SK-N-DZ (cell line): ENCODE measurements at regions not wholly inside any gene's neighbourhood (a gene's known extent, or its start where the extent isn't known, plus 50 kb on each side); places are given as distances from the start of the nearest gene placed in this dataset.

ENCODE experiments used
- DNase-seq: peaks from one replicate; pipeline ENCODE4 v3.0.0-alpha.2; 2015; ENCODE audit warnings: low spot score

DNA sequence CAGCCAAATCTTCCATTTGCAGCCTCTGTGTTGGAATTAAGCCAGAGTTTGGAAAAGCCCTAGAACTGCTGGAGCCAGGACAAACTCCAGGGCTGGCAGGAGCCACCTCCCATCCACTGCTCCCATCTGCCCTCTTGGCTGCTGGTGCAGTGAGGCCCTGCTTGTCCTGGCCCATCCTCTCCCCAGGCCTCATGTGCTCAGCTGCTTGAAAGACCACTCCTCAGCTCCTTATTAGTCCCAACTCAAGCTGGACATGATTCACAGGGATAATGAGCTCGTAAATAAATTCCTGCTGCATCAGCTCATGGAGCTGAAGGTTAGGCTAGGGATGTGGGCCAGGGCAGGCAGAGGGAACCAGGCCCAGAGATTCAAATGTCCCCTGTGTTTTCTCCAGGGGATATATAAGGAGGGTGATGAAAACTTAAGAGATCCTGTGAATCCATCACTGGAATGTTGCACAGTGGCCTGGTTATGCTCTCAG lies 282.8 kb downstream of the RPS24 start:
- DNase-seq, result no peak

GRCh38 chr10:78318305-78318704 lies 284.6 kb downstream of the RPS24 start:
- no peak for DNase-seq

GRCh38 chr10:78319371-78319770 lies 285.7 kb downstream of the RPS24 start:
- DNase-seq, result peak; percentile 81

- DNase-seq, result no peak
Measured at GRCh38 chr10:78319841-78320240, 286.2 kb downstream of the RPS24 start.

DNA sequence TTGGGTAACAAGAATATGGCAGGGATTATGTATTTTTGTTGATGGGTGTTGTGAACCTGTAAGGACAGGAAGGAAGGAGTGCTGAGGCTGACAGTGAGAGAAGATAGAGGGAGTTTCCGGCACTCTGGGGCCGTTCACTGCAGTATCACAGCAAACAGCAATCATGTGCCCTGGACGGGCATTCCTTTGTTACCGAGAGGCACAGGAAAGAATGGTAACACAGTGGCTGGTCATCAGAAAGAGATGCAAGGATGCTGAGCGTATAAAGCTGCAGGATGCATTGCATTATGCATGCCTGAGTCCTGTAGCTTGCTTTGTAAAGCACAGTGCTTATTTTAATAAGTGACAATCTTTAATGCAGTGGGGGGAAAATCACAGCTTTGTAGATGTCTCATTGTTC lies 286.8 kb downstream of the RPS24 start:
- no peak for DNase-seq

GRCh38 chr10:78321000-78321399 lies 287.3 kb downstream of the RPS24 start:
- no peak for DNase-seq

DNA sequence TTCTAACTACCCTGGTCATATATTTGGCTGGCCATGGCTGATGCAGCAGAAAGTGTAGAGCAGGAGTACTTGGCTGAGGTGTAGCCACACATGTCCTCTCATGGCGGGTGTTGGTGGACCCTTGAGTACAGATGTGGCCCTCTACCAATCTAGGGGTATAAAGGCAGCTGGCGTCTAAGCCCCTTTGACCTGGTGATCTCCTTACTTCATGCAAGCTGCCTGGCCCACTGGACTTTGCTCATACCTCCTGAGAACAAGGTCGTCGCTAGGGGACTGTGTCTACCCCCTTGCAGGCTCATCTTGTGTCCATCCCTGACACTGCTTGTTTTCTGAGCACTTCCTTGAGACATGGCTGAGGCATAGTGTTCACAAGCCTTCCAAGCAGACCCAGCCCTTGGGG lies 287.8 kb downstream of the RPS24 start:
- no peak for DNase-seq

DNA sequence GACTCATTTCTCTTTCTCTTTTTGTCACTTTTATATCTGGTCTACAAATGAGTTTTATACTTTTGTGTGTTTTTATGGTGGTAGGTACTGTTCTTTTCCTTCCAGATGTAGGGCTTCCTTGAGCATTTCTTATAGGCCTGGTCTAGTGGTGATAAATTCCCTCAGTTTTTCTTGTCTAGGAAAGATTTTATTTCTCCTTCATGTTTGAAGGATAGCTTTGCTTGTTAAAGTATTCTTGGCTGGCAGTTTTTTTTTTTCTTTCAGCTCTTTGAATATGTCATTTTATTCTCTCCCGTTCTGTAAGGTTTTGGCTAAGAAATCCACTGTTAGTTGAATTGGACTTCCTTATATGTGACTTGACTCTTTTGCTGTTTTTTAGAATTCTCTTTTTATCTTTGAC lies 292.7 kb downstream of the RPS24 start:
- DNase-seq, result no peak

GRCh38 chr10:78327778-78328591 lies 294.3 kb downstream of the RPS24 start:
- no peak for DNase-seq

DNA sequence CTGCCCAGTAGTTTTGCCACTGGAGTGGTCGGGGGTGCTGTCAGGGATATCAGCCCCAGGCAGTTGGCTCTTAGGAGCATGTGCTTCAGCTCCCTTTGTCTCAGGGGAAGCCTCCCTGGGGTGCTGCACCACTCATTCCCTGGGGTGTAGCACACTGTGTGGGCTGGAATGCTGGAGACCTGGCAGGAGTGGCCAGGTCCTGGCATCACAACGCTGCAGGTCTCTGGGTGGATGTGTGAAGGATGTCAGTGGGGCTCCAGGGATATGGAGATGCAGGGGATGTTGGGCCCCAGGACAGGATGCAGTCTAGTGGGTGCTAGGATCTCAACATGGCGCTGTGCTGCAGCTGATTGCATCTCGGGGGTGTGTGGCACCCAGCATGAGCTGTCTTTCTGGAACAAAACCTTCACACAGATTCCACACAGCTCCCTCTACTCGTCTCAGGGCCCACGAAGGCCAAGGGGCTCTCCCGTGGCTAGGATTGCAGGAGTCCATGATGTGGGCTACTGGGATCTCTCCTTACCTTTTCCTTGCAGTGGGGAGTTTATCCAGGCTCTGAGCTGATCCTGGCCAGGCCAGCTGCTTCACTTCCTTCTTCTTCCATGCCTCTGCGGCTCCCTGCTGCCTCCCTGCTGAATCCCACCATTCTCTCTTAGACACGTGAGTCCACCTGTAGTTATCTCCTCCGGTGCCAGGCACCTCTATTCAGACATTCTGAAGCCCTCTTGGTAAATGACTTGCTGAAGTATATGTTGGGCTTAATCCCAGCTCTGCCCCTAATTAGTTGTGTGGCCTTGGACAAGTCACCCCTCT lies 295.1 kb downstream of the RPS24 start:
- DNase-seq, result no peak

- DNase-seq, result no peak
Measured at GRCh38 chr10:78330884-78331283, 297.2 kb downstream of the RPS24 start.

- DNase-seq, result no peak
Measured at GRCh38 chr10:78331391-78331922, 297.8 kb downstream of the RPS24 start.

- DNase-seq, result no peak
Measured at GRCh38 chr10:78332012-78332411, 298.3 kb downstream of the RPS24 start.

- DNase-seq, result no peak
Measured at GRCh38 chr10:78332657-78333056, 299.0 kb downstream of the RPS24 start.

- no peak for DNase-seq
Measured at GRCh38 chr10:78333362-78334143, 299.9 kb downstream of the RPS24 start.

GRCh38 chr10:78335371-78335690 lies 301.7 kb downstream of the RPS24 start:
- no peak for DNase-seq

DNA sequence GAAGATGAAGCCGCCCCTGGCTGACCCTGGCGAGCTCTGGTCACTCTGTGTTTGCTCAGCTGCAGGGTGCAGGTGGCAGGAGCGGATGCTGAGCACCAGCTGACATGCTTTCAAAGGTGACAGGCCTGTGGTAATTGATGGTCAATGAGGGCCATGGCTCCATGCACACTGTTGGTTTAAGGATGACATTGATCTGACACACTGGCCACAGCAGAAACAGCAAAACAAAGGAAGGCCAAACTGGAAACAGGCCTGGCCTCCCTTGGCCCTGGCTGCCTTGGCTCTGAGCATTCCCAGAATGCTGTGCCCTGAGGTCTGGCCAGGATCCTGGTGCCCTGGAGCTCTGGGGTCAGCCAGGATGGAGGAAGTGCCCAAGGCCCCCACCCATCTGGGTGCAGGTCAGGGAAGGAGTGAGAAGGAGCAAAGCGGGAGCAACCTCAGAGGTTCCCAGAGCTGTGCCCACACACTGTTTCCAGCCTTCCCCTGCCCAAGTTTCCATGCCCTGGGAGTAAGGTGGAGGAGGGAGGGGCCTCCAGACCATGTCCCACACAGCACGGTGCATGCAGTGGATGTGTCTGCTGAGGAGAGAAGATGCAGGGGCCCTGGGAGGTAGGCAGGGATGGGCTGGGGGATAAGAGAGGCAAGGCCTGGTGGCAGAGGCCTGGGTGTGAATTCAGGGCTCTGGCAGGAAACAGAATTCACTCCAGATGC lies 302.2 kb downstream of the RPS24 start:
- peak; percentile 41 for DNase-seq

- DNase-seq, result no peak
Measured at GRCh38 chr10:78336402-78336791, 302.7 kb downstream of the RPS24 start.

GRCh38 chr10:78337016-78337415 lies 303.4 kb downstream of the RPS24 start:
- DNase-seq, result no peak

- DNase-seq, result no peak
Measured at GRCh38 chr10:78337646-78338391, 304.2 kb downstream of the RPS24 start.
